ENCODE measurements at regions not wholly inside any gene's neighbourhood (a gene's known extent, or its start where the extent isn't known, plus 50 kb on each side); places are given as distances from the start of the nearest gene placed in this dataset.

DNA sequence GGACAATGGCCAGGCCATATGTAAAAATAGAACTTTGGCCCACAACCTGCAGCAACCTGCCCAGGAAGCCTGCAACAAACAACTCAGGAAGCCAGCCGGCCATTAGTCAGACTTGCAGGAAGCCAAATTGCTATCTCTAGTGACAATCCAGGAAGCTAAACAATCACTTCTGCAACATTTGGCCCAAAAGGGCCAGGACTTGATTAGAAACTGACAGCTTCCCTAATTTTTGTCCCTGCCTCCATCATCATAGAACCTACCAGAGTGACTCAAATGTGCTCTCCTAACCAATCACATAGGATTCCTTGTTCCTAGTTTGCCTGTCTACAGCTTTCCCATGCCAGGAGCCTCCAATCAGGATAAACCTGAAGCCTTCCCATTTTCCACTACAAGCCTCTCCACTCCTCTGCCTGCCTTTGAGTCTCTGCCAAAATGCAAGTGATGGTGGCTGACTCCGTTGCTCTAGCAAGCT is 639.3 kb downstream of the PTPRU start:
- no peak for DNase-seq

GRCh38 chr1:29870621-29871020 is 634.3 kb downstream of the PTPRU start:
- no peak for DNase-seq

GRCh38 chr1:29869802-29870201 is 633.5 kb downstream of the PTPRU start:
- DNase-seq: no peak

DNA sequence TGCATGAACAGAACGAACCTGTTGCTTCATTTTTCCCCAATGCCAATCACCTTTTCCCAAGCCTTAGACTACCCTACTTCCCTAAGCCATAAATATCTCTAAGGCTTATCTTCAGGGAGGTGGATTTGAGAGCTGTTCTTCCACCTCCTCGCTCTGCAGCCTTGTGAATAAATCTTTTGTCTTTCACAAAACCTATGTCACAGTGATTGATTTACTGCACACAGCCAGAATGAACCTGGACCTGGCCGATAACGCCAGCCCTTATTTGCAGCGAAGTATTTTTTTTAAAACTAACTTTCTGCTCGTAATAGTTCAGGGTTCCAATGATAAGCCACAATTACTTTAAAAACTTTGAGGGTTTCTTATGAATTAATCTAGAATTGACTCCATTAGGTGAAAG is 632.6 kb downstream of the PTPRU start:
- no peak for DNase-seq

GRCh38 chr1:29868096-29868495 is 631.8 kb downstream of the PTPRU start:
- DNase-seq: no peak

DNA sequence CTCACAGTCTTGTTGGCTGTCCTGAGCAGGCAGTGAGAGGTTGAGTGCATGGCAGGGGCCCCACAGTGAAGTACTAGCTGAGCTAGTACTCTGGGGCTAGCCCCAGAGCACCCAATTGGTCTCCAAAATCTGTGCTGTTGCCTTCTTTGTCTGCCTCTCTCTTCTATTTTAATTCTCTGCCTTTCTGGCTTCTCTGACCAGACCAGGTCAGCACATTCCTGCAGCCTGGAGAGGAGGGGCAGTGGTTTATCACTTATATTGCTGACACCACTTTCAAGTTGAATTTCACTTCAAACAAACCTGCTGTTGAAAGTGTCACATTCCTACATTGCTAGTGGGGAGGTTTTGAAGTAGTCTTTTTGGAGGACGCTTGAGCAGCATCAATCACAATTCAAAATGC is 628.7 kb downstream of the PTPRU start:
- DNase-seq: no peak

DNA sequence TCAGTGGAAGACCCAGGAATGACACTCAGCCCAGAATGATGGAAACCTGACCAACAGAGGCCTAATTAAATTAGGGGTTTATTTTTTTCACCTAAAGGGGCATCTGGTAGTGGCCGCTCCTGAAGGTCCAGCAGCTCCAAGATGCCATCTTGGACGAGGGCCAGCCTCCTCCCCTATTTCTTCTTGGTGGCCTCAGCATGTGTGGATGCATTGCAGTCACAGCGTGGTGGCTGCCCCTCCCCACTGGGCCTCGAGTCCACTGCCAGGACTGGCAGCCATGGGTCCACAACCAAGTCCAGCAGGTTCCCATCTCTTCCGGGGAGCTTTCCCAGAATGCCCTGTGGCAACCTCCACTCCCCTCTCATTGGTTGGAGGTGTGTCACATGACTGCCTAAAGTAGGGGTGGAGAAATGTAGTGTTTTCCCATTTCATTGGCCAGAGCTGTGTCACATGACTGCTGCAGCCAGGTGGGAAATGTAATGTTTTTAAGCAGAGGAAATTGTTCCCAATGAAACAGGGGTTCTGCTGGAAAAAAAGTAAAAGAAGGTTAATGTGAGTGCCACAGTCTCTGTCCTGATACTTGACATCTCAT is 628.2 kb downstream of the PTPRU start:
- no peak for DNase-seq

GRCh38 chr1:29861922-29862321 is 625.6 kb downstream of the PTPRU start:
- no peak for DNase-seq

DNA sequence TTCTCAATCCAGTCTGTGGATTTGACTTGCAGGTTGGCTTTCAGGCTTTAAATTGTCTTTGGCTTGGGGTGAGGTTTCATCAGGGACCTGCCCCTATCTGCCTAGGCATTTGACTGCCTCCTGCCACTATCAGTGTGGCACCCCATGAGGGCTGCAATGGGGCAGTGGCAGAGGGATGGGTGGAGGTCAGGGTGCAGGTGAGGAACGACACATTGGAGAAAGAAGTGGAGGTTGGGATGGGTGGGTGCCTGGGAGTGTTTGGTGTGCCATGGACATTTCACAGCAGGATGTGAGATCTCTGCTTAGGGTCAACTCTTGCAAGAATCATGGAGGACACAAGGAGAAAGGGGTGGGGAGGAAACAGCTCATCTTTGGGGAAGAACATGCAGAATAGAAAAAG is 625.1 kb downstream of the PTPRU start:
- no peak for DNase-seq

DNA sequence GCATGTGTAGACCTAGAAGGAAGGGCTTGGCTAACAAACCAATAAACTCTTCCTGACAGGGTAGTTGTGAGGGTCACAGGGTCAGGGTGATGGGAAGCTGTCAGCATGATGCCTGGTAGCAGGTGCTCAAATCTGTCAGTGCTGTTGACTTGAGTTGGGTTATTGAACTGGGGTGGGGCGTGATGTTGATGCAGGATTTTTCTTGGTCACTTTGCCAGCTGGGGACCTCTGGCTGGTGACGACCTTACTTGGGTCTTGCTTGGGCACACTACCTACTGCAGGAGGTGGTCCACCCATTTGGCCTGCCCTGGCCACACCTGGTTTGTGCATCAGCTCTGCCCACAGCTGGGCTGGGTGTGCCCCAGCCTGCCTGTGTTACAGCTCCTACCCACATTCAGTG is 624.4 kb downstream of the PTPRU start:
- no peak for DNase-seq

DNA sequence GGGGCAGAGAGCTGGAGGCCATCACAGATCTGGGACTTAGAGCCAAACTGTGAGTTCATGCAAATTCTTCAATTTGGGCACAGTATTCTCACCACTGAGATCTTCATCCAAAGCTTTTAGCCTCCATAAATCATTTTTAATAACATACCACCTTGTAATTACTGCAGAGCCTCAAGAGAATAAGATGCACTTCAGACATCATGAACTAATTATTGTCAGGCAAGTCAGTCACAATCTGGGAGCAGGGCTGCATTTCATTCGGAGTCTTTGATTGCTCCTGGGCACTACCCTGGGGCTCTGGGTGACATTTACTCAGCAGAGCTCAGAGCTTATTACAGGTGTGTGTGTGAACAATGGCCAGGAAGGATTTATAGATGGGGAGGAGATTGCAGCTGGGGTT is 623.7 kb downstream of the PTPRU start:
- no peak for DNase-seq

DNA sequence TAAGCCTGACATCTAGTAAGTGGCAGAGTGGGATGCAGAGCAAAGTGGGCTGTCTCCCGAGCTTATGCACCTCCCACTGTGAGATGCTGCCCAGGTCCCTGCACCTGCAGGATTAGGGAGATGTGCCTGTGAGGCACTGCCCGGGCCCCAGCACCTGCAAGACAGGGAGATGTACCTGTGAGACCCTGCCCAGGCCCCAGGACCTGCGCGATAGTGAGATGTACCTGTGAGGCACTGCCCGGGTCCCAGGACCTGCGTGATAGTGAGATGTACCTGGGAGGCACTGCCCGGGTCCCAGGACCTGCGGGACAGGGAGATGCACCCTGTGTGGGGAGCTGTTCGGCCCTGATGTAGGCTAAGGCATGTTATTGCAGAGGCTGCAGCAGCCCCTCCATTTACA is 622.8 kb downstream of the PTPRU start:
- no peak for DNase-seq

DNA sequence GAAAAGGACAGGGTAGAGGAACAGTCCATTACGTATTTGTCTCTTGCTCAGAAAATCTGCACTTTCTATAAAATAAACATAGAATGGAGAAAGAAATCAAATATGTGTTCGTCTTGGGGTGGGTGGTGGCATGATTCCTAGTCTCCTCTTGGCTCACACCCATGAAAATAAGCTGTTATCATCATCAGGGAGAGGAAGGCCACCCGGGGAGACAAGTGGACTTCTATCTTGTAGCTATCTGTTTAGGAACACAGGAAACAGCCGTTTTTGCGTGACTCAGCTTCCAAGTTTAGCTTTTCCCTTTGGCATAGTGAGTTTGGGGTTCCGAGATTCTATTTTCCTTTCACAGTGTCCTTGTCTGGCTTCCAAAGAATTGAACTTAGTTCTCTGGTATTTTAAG is 622.3 kb downstream of the PTPRU start:
- peak; percentile 30 to 38 for DNase-seq

GRCh38 chr1:29856340-29857114 is 620.2 kb downstream of the PTPRU start:
- no peak for DNase-seq

DNA sequence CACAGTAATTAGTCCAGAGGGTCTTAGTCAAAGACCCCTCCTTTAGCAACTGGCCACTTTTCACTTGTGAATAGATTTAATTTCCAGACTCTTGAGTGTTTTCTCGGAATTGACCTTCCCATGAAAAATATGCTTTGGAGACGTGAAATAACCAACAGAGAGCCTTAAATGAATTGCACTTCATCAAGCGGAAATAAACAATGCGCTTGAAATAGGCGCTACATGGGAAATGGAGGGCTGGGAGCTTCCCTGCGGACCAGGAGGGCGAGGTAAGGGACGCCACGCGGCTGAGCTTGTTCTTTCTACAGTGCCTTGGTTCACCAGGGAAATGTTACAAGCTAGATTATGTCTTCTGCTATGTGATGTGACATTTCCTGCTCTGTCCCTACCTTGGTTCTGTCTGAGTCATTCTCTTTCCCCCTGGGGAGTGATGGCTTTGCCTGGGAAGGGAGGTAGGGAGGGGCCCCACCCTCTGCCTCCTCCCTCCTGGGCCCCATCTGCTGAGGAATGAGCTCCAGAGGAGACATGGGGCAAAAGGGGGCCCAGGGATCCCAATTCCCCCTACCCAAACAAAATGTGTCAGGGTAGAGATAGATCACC is 619.3 kb downstream of the PTPRU start:
- no peak for DNase-seq

DNA sequence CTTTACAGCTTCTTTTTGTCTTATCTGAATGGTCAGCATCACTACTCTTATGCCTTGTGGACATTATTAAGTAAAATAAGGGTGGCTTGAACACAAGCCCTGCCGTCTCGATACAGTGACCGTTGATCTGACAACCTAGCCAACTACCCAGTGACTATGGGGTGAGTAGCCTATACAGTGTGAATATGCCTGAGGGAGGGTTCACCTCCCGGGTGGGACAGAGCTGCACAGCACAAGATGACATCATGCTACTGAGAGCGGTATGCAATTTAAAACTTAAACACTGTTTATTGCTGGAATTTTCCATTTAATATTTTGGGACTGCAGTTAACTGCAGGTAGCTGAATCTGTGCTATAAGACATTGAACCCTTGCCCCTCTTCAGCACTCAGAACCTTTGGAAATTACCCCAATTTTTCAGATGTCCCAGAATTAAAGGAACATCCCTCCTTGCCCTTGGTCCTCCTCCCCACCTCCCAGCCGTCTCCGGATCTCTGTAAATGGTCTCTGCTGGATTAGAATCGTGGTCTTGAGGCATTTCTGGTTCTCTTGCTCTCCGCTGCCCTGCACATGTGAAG is 618.5 kb downstream of the PTPRU start:
- DNase-seq: no peak

- DNase-seq: no peak
These were observed 617.5 kb downstream of the PTPRU start for GRCh38 chr1:29853716-29854330.

GRCh38 chr1:29852248-29852647 is 615.9 kb downstream of the PTPRU start:
- DNase-seq: no peak

- DNase-seq: no peak
These were observed 615.4 kb downstream of the PTPRU start for GRCh38 chr1:29851691-29852090.

DNA sequence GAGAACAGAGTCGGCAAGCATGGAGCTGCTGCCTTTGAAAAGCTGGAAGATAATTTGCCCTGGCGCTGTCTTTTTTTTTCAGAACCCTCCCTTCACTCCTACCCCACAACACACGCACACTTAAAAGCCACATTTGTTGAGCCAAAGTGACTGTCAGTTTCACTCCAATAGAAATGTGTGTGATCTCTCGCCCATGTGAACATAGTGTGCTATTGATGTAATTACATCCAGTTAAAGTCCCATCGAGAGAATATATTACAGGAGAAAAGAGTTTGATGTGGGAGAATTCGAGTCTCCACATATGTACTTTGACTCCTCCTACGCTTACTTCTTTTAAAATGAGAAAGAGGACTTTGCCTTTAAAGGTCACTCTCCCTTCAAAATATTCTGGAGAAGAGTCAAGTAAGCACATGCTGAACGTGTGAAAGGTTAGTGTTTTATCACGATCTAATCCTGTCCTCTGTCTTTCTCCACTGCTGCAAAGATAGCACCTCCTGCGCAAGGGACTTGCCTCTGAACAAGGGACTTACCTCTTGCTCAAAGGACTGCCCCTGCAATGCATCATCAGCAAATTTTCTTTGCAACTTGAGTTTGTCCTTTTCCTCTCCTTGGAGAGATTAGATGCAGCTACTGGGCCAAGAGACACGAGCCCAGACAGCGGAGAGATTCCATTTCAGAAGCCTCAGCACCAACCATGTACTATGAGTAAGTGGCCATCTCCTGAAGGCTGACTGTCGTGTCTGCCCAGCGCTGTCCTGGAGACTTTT is 613.9 kb downstream of the PTPRU start:
- DNase-seq: no peak

DNA sequence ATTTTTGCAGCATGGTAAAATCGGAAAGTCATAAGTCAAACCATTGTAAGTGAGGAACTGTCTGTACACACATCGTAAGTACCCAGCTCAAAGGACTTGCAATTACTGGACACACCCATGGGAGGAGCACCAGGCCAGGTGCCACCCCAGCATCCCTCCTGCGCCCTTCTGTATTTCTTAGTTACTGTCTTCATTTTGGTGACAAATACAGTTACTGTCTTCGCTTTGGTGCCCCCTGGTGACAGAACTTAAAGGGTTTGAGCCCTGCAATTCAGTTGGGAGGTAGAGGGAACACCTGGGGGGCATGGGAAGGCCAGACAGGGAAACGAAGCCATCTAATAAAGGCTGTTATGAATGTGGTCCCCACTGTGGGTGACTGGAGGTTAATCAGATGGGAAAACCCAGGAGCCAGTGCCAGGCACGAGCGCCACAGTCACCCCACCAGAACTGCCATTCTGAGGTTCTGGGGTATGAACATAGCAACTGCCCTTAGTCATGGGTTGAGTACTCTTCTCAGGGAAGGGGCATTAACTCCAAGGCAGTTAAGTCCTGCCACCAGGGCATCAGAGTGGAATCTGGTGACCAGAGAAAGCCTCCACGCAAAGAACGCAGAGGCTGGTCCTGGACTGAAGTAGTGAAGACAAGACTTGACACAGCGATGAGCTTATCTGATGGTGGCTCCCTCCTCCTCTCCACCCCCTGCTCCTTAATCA is 612.9 kb downstream of the PTPRU start:
- no peak for DNase-seq

All from right lung (tissue), 2 donors.